Prostate gland (tissue), 2 donors: ENCODE measurements at regions not wholly inside any gene's neighbourhood (a gene's known extent, or its start where the extent isn't known, plus 50 kb on each side); places are given as distances from the start of the nearest gene placed in this dataset.

ENCODE experiments used
- POLR2A ChIP-seq: fragments of 450-650 bp; IDR thresholded peaks from one replicate; pipeline ENCODE4 v1.6.1; 2016; ENCODE audit warnings: antibody characterized with exemption, mild to moderate bottlenecking
- TF ChIP-seq, protein P1 (sequence below), 4 experiments: fragments of 200-600 bp in 2 of 4; fragments of 450-650 bp in 2 of 4; sonication (generic) in 2 of 4; IDR thresholded peaks; 1 replicate in 3 of 4; 2 replicates in 1 of 4; pipeline ENCODE4 v1.5.1; 2016 to 2019; ENCODE audit warnings: antibody characterized with exemption in 4 of 4, mild to moderate bottlenecking in 2 of 4, moderate library complexity in 2 of 4

DNA sequence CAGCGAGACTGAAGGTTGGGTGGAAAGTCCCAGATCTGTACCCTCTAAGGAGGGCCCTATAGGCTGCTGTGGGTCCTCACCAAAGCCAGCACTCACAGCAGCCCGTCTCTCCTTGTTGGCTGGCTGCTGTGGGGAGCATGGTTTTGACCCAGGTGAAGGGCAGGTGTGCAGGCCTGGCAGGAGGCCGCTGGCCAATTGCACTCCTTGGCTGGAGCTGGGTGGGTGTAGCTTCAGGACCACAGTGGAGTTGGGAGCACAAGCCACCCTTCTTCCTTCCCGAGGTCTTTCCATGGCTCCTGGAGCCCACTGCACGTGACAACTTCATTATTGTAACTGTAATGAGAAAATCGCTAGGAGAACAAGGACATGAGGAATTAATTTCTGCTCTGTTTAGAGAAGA is 287.7 kb upstream of the FOXQ1 start:
- TF ChIP-seq, protein P1, sequence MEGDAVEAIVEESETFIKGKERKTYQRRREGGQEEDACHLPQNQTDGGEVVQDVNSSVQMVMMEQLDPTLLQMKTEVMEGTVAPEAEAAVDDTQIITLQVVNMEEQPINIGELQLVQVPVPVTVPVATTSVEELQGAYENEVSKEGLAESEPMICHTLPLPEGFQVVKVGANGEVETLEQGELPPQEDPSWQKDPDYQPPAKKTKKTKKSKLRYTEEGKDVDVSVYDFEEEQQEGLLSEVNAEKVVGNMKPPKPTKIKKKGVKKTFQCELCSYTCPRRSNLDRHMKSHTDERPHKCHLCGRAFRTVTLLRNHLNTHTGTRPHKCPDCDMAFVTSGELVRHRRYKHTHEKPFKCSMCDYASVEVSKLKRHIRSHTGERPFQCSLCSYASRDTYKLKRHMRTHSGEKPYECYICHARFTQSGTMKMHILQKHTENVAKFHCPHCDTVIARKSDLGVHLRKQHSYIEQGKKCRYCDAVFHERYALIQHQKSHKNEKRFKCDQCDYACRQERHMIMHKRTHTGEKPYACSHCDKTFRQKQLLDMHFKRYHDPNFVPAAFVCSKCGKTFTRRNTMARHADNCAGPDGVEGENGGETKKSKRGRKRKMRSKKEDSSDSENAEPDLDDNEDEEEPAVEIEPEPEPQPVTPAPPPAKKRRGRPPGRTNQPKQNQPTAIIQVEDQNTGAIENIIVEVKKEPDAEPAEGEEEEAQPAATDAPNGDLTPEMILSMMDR (IDR thresholded peaks at IDR 0.05): no peak
- TF ChIP-seq POLR2A: no peak
